ELF-1 (cell line): ENCODE measurements at regions not wholly inside any gene's neighbourhood (a gene's known extent, or its start where the extent isn't known, plus 50 kb on each side); places are given as distances from the start of the nearest gene placed in this dataset.

Experiments used
- DNase-seq: peaks from one replicate; pipeline ENCODE4 v3.0.0-alpha.2; 2016; ENCODE audit warnings: low read depth, low spot score

DNA sequence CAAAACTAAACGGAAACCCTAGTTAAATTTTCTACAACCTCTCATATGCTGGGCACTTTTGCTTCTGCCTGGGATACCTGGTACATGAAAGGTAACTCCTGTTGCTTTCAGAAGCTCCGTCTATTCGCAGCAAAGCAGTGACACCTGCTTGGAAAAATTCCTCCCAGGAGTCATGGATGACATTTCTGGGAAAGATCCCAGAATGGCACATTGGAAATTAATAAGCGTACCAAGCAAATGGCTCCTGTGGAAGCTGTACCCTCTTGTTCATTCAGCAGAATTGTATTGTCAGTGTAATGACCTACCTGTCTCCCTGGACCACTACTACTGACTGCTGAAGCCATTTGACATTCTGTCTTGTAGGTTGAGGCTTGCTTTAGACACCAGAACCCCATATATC is 349.7 kb upstream of the NOCT start:
- no peak for DNase-seq

DNA sequence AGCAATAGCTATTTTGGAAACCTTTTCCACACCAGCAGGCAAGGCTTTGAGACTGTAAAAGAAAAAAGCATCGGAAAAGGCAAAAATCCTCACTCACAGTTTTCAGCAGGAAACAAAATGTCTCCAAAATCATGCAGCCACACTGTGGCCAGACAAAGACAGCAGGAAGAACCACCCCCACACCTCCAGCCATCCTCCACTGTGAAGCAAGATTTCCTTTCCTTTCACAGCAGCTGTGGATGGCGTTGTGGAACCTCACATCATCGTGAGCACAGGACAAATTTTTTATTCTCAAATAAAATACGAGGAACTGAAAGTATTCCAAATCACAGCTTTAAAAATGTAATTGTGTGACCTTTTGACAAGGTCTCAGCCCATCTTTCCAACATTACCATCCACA is 351.7 kb upstream of the NOCT start:
- no peak for DNase-seq

DNA sequence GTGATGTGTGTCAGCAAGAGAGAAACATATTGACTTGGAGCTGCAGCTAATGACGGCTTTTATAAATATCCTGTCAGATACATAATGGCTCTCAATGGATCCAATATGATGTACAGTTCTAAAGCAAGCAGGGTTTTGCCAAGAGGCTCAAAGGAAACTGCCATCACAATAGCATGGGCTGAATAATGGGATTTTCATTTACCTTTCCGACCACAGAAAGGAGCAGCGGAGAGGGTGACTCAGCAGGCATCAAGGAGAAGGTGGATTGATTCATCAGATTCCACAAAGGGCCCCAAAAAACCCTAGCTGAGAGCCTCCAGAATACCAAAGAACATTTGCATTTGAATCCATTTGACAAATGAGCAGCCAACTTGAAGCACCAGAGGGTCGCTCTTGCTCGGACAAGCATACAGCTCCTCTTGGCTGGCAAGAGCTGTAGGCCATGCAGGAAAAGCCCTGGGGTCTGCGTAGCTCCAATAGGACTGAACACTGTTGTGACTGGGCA is 355.7 kb upstream of the NOCT start:
- DNase-seq: peak; percentile 83

DNA sequence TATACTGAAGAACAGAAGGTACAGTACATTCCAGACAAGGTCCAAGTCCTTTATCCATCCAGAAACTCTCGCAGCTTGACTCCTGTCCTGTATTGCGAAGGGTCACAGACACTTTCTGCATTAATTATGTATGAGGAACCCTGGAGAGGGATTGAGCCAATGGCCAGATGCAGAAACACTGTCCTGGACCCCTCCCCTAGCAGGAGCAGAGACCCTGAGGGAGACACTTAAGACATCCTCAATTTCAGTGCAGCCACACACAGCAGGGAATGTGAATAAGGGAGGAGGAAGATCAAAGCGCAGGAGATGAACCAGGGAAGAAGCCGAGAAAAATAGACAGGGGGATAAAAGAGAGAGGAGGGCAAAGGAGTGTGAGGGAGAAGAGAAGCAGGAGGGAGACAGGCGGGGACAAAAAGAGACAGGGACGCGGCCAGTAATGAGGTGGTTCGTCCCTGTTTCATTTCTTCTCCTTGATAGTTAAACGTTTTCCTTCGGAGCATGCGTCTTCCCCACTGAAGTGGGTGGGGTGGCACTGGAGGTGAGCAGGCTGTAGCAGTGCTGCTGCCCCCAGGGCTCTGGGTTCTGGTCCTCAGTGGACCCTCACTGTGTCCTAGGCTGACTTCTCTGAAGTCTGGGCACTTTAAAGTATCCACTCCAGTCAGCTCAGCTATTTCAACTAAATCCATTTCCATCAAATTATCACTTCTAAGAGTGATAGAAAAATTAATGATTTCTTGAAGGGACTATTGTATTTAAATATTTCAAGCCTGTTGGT is 356.4 kb upstream of the NOCT start:
- DNase-seq: peak; percentile 80

GRCh38 chr4:138658518-138658917 is 357.1 kb upstream of the NOCT start:
- peak; percentile 57 for DNase-seq

- DNase-seq: no peak
Measured at GRCh38 chr4:138656990-138657389, 358.6 kb upstream of the NOCT start.

DNA sequence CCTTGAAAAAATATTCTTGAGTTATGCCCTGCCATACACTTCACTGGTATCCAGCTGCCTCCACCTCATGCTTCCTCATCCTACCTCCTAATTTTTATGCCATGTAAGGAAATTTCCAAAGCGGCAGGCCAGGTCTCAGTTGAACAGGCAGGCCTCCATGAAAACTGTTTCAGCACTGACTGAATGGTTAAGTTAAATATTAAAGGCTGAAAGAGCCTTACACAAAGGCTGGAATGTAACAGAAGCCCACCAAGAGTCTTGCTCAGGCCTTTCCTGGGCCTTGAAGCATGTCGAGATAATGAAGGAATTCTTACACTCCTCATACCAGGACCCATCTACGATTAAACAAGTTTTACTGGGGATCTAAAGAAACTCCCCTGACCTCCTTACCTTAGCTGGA is 359.6 kb upstream of the NOCT start:
- DNase-seq: no peak

DNA sequence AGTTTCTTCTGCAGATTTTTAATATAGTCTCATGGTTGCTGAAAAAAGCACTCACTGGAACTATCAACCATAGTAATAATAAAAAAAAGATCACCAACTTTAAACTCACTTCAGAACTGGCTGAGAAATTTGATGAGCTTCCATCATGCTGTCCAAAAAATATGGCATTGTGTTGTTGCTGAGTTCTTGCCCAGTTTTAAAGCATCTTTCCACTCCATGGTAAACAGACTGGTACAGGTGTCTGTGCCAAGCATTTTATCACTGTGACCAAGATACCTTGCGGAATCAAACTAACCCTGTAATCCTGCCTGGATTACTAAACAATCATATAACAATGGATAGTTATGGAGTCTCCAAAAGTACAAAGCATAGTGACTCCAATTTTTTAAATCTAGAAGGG is 360.3 kb upstream of the NOCT start:
- DNase-seq: no peak

GRCh38 chr4:138650929-138651448 is 364.6 kb upstream of the NOCT start:
- no peak for DNase-seq

- DNase-seq: no peak
Measured at GRCh38 chr4:138650495-138650894, 365.1 kb upstream of the NOCT start.

DNA sequence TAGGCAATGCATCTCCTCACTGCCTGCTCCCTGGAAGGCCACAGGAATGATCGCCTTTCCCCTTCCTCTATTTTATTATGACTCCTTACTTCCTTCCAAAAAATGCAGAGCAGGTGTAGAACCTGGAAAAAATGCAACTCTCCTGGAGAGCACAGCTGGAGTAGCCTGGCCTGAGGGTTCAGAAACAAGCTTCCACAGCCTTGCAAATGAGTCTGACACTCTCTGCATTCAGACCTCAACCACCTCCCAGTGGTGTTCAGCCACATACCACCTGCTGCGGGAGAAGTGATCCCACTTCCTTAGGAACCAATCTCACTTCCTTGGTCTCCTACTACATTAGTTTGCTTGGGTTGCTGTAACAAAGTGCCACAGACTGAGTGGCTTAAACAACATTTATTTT is 368.1 kb upstream of the NOCT start:
- DNase-seq: peak; percentile 76

- DNase-seq: no peak
Measured at GRCh38 chr4:138646383-138646782, 369.2 kb upstream of the NOCT start.

- DNase-seq: no peak
Measured at GRCh38 chr4:138645289-138645688, 370.3 kb upstream of the NOCT start.

DNA sequence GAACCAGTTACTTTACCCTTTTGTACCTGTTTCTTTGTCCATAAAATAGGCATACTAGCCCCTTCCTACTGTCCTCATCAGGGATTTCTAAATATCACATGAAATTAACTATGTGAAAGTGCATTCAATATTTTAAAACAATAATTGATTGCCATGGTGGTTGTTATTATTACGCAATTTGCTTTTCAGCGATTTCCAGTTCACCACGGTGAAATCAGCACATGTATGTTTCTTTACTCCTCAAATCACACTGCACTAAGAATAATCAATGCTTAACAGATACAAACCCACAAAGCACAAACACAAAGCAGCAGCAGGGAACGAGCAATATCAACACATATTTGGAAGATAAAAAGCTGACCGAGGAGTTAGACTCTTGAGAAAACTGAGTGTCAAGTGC is 371.3 kb upstream of the NOCT start:
- no peak for DNase-seq

DNA sequence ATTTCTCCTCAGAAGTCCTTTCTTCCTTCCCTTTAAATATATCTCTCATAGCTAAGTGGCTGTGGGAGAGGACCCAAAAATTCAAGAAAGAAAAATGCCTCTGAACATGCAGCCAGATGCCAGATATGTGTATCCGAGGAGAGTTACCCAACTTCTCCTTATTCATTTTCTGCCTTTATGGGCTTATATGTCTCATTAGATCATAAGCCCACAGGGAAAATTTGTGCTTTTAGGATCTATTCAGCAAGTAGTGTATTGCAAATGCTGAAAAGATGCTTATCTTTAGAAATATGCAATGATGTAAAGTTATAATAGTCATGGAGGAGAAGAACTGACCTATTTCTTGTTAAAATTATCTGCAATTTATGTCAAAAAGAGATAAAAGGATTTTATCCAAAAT is 371.8 kb upstream of the NOCT start:
- DNase-seq: no peak

GRCh38 chr4:138639018-138639741 is 376.4 kb upstream of the NOCT start:
- DNase-seq: no peak

GRCh38 chr4:138636781-138637180 is 378.8 kb upstream of the NOCT start:
- DNase-seq: no peak

- DNase-seq: no peak
Measured at GRCh38 chr4:138634915-138635314, 380.7 kb upstream of the NOCT start.

GRCh38 chr4:138633580-138633904 is 382.0 kb upstream of the NOCT start:
- DNase-seq: no peak

DNA sequence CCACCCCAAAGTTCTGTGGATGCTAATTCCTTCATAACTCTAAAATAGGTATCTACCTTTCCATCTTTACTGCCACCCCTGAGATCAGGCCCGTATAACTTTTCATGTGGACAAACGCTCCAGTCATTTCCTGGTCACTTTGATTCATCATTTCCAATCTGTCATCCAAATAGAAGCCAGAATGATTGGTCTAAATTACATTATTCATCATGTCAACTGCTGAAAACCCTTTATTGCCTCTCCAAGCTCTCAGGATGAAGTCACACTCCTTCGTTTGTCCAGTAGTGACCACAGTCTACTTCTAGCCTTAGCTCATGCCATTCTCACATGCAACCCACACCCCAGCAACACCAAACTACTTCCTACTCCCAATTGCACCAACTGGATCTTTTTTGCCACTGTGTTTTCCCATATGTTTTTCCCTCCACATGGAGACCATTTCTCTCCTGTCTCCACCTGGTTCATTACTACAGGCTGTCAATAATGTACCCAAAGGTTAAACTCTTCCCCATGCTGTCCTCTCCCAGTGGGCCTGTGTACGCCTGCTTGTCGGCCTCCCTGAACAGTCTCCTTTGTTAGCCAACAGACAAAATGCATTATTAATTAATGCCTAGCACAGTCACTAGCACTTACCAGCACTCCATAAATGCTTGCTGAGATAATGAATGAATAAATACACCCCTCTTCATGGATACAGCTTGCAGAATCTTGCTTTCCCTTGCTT is 382.6 kb upstream of the NOCT start:
- no peak for DNase-seq

- DNase-seq: no peak
Measured at GRCh38 chr4:138630666-138631065, 384.9 kb upstream of the NOCT start.

- no peak for DNase-seq
Measured at GRCh38 chr4:138629669-138630068, 385.9 kb upstream of the NOCT start.
